GM23248 (cell line): ENCODE measurements at regions not wholly inside any gene's neighbourhood (a gene's known extent, or its start where the extent isn't known, plus 50 kb on each side); places are given as distances from the start of the nearest gene placed in this dataset.

Source experiments
- EZH2 ChIP-seq: fragments of 200-600 bp; sonication (generic); IDR thresholded peaks from 2 replicates; pipeline ENCODE4 v1.6.1; 2018; ENCODE audit warnings: antibody characterized with exemption, mild to moderate bottlenecking; ENCODE audit not compliant: insufficient read depth, poor library complexity, severe bottlenecking
- EZH2phosphoT487 ChIP-seq: fragments of 200-600 bp; sonication (generic); IDR thresholded peaks from 2 replicates; pipeline ENCODE4 v1.6.1; 2018; ENCODE audit warnings: antibody characterized with exemption, moderate library complexity, mild to moderate bottlenecking, low read depth; ENCODE audit not compliant: insufficient read depth

DNA sequence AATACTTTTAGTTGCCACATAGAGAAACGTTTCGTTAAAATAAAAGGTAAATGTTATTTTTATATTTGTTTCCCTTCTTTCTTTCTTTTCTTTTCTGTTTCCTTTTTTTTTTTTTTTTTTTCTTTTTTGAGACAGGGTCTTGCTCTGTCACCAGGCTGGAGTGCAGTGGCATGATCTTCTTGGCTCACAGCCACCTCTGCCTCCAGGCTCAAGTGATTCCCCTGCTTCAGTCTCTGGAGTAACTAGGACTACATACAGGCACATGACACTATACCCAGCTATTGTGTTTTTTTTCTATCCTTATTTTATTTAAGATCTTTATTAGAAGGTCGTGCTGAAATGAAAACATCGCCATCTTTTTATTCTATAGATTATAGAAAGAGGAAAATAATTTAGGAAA lies 661.8 kb upstream of the MBL2 start:
- TF ChIP-seq EZH2 = no peak
- TF ChIP-seq EZH2phosphoT487 = no peak
